ENCODE measurements at regions not wholly inside any gene's neighbourhood (a gene's known extent, or its start where the extent isn't known, plus 50 kb on each side); places are given as distances from the start of the nearest gene placed in this dataset.

- DNase-seq = no peak
Measured at GRCh38 chr14:61106271-61106958, 125.4 kb downstream of the SLC38A6 start.

DNA sequence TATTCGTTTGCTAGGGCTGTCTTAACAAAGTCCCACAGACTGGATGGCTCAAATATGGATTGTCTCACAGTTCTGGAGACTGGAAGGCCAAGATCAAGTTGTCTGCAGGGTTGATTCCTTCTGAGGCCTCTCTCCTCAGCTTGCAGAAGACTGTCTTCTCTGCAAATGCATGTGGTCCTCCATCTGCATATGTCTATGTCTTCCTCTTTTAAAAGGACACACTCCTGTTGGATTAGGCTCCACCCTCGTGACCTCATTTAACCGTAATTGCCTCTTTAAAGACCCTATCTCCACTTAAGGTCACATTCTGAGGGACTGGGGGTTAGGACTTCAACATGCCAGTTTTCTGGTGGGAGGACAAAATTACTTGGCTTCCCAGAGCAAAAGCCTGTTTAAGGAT lies 123.3 kb downstream of the SLC38A6 start:
- DNase-seq = no peak

DNA sequence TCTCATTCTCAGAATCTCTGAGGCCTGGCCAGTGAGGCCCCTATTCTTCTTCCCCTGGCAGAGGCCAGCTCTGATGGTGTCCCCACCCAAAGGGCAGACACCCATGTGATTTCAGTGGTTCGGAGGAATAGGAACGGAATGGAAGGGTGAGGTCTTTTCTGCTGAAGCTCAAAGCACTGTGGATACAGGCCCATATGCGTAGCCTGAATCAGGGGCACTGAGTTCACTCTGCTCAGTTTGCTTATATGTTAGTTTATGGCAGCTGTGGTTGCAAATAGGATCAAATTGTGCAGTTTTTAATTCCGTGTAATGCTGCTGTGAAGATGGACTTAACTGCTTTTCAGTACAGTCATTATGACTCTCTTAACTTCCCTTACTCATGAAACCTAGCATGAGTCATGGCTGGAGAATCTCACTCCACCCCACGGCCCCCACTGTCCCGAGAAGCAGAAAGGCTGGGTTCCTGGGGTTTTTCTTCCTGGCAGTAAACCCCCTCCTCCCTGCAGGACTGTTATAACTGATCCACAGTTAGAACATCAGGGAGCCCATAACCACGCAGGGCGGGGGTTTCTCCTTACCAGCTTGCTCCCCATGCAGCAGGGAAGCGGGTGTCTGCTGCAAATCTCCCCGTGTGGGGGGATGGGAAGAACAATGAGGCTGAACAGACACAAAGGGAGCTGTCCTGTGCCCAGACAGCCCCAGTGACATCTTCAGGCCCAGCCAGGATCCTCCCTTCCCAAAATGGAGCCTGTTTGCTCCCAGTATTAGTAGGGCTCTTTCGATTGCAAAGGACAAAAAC lies 122.7 kb downstream of the SLC38A6 start:
- no peak for DNase-seq

DNA sequence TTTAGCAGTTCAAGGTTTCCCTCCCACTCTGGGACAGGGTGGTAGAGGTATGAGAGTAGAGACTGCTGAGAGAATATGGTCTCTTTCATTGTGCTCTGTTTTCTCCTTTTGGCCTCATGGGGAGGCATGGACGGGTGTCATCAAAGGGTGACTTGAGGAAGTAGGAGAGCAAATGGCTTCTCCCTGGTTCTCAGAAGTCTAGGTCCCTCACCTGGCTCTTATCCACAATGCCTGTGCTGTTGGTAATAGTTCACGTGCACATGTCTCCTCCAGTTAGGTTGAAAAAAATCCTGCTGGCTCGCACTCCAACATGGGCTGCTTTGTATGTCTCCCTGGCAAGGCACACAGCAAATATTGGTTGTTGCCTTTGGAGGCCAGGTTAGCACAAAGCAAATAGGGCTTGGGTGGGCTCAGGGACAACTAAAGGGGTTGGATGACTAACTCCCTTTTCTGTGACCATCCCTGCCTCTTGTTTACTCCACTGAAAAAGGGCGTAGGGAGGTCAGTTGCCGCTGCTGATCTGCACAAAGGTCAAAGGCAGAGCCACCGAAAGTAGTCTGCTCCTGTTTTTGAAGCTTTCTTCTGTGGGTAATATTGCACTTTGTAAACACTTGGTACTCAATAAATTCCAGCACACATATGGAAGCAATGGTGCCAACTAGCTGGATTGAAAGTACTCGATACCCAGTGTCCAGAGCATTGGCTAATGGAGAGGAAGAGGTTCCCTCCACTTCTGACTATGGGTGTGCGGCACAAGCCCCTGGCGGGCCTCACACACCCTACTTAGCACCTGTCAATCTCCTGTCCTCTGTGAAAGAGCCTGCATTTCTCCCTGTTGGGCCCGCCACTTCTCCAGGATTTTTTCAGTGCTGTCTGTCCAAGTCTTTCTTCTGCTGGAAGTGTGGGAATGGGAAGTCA lies 121.8 kb downstream of the SLC38A6 start:
- DNase-seq = no peak

Measured in NCI-H510A (cell line).